ENCODE measurements at regions not wholly inside any gene's neighbourhood (a gene's known extent, or its start where the extent isn't known, plus 50 kb on each side); places are given as distances from the start of the nearest gene placed in this dataset.

DNA sequence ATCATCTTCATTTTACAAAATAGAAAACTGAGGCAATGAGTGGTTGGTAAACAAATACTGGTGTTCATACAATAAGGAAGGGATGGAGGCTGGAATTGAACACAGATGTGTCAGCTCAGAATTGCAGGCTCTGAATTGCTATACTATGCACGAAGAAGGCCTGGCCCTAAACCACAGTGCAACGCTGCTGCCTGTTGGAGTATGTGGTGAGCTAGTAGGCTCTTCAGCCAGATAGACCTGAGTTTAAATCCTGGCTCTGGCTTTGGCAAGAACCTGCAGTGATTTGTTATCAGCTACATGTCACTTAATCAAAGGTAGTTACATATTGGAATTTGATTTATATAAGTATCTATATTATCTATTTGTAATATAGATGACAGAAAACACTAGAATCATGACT is 1602.4 kb upstream of the CELF4 start:
- FAIRE-seq (no peak), DNase-seq (no peak)
- H3K9ac ChIP-seq (ENCODE audit: low read length in 3 of 3), result no peak overlapping the region
- H3K27ac ChIP-seq (ENCODE audit: low read depth in 2 of 2, low read length in 2 of 2), result no peak overlapping the region
- no peak for TF ChIP-seq CTCF (IDR thresholded peaks at IDR 0.05; ENCODE audit: borderline replicate concordance, extremely low read depth, insufficient read depth)
- no peaks in the 10 kb centered on the region for H3K9me3 ChIP-seq (ENCODE audit: control insufficient read depth in 2 of 3, insufficient read depth in 1 of 3, low read length in 3 of 3)
- H3K4me3 ChIP-seq (ENCODE audit: low read length in 3 of 3), result no peak overlapping the region
- H3K36me3 ChIP-seq (ENCODE audit: control insufficient read depth in 2 of 3, insufficient read depth in 3 of 3, low read length in 3 of 3), result no peaks in the 10 kb centered on the region
- intact Hi-C loops (cut with DNase I), result no loop called here
- H3K4me1 ChIP-seq (ENCODE audit: control insufficient read depth in 2 of 3, insufficient read depth in 2 of 3, low read depth in 1 of 3, low read length in 3 of 3), result no peaks in the 10 kb centered on the region
- H3K27me3 ChIP-seq (ENCODE audit: control insufficient read depth, insufficient read depth, low read length), result no peaks in the 10 kb centered on the region

DNA sequence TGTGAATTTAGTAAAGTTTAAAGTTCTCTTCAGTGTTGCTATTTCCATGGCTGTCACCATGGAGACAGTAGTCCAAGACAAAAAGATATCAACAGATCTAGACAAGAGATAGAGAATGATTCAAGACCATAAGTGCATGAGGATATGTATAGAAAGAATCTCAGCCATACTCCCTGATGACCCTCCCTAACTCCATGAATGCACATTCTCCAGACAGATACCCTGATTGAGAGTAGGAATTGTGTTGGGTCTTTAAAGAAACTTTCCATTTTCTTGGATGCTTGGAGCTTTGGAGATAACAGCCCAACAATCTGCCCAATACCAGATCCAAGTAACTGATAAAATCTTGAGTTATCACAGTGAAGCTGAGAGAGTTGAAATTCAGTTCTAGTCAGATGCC is 1601.2 kb upstream of the CELF4 start:
- intact Hi-C loops (cut with DNase I), result no loop called here
- no peak for FAIRE-seq
- no peaks in the 10 kb centered on the region for H3K4me1 ChIP-seq (ENCODE audit: control insufficient read depth in 2 of 3, insufficient read depth in 2 of 3, low read depth in 1 of 3, low read length in 3 of 3)
- no peaks in the 10 kb centered on the region for H3K36me3 ChIP-seq (ENCODE audit: control insufficient read depth in 2 of 3, insufficient read depth in 3 of 3, low read length in 3 of 3)
- no peak for DNase-seq
- H3K27me3 ChIP-seq (ENCODE audit: control insufficient read depth, insufficient read depth, low read length), result no peaks in the 10 kb centered on the region
- no peak for TF ChIP-seq CTCF (IDR thresholded peaks at IDR 0.05; ENCODE audit: borderline replicate concordance, extremely low read depth, insufficient read depth)
- no peak overlapping the region for H3K4me3 ChIP-seq (ENCODE audit: low read length in 3 of 3)
- H3K9me3 ChIP-seq (ENCODE audit: control insufficient read depth in 2 of 3, insufficient read depth in 1 of 3, low read length in 3 of 3), result no peaks in the 10 kb centered on the region
- H3K27ac ChIP-seq (ENCODE audit: low read depth in 2 of 2, low read length in 2 of 2), result no peak overlapping the region
- no peak overlapping the region for H3K9ac ChIP-seq (ENCODE audit: low read length in 3 of 3)

DNA sequence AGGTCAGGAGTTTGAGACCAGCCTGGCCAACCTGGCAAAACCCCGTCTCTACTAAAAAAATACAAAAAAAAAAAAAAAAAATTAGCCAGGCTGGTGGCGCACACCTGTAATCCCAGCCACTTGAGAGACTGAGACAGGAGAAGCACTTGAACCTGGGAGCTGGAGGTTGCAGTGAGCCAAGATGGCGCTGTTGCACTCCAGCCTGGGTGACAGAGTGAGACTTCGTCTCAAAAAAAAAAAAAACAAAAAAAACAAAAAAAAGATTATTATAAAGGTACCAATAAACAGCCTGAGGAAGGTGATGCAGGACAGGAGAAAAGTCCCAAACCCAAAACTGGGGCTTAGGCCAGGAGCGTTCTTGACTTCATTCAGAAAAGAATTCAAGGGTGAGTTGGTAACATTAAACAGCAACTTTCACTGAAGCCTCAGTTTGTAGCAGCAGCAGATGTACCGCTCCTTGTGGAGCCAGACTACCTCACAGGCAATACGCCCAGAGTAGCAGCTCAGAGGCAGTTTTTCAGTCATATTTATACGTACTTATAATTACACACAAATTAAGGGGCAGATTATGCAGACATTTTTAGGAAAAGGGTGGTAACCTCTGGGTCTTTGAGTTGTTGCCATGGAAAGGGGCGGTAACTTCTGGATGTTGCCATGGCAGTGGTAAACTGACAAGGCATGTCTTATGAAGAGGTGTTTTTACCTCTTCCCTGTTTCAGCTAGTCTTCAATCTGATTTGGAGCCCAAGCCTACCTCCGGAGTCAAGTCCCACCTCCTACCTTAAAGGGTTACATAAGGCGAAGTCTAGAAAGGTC is 1596.6 kb upstream of the CELF4 start:
- Histone ChIP-seq H3K4me1 (ENCODE audit: control insufficient read depth in 2 of 3, insufficient read depth in 2 of 3, low read depth in 1 of 3, low read length in 3 of 3) (no peaks in the 10 kb centered on the region), H3K9ac (ENCODE audit: low read length in 3 of 3) (no peak overlapping the region), H3K27ac (ENCODE audit: low read depth in 2 of 2, low read length in 2 of 2) (no peak overlapping the region), H3K9me3 (ENCODE audit: control insufficient read depth in 2 of 3, insufficient read depth in 1 of 3, low read length in 3 of 3) (no peaks in the 10 kb centered on the region), H3K4me3 (ENCODE audit: low read length in 3 of 3) (no peak overlapping the region), H3K27me3 (ENCODE audit: control insufficient read depth, insufficient read depth, low read length) (no peaks in the 10 kb centered on the region), H3K36me3 (ENCODE audit: control insufficient read depth in 2 of 3, insufficient read depth in 3 of 3, low read length in 3 of 3) (no peaks in the 10 kb centered on the region)
- no peak for TF ChIP-seq CTCF (IDR thresholded peaks at IDR 0.05; ENCODE audit: borderline replicate concordance, extremely low read depth, insufficient read depth)
- no peak for FAIRE-seq
- intact Hi-C loops (cut with DNase I), result no loop called here
- DNase-seq, result no peak
